Activated CD8-positive, alpha-beta memory T cell treated with anti-CD3 and anti-CD28 coated beads, Interleukin-2, amount 50 U/mL, for 4 hours (primary cell): ENCODE measurements at regions not wholly inside any gene's neighbourhood (a gene's known extent, or its start where the extent isn't known, plus 50 kb on each side); places are given as distances from the start of the nearest gene placed in this dataset.

Experiments used
- DNase-seq: peaks from one replicate; pipeline ENCODE4 v3.0.0-alpha.2; 2020

DNA sequence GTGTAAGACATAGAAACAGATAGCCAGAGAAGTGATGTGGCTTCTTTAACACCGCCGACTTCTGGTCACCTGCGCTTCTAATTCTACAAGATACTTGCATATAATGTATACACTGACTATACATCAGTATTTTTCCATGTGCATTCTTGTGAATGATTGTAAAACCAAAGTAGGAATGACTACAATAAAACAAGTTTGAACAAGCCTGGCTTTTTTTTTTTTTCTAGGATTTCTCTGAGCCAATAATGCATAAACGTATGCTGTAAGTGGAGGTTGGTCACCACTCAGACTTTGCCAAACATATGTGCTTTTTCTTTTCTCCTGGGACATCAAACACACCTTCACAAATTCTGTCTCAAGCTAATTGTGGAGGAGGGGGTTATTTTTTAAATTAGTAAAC, 237.8 kb upstream of the KIRREL3 start:
- no peak for DNase-seq

DNA sequence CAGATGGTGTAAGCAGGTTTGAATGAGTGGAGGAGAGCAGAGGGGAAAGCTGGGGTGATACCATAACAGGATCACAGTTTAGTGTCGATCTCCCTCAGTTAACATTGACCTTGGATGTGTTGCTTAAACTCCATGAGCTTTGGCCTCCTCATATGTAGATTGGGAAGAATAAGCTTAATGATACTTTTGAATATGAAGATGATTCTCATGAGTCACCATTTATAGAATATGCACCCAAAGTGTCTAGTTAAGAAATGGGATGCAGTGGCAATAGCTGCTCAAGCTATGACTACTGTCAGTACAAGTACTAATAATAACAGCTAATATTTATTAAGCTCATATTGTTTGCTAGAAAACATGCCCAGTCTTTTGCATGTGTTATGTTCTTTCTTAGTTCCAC, 236.2 kb upstream of the KIRREL3 start:
- no peak for DNase-seq

- DNase-seq, result no peak
Measured at GRCh38 chr11:127233998-127234397, 233.4 kb upstream of the KIRREL3 start.

DNA sequence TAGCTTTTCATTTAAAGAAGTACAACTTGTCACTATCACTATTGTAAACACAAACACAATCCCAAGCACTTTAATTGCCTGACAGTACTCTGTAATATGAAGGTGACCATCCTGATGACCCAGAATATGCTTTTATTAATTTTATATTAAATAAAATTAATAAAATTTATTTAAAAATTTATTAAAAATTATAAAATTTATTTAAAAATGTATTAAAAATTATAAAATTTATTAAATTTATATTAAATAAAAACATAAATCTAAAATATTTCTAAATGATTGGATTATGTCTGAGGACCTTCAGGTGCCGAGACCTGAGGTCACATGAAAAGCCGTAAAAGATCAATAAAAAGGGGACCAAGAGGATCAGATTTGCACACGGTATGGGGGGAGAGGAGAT, 229.8 kb upstream of the KIRREL3 start:
- no peak for DNase-seq

DNA sequence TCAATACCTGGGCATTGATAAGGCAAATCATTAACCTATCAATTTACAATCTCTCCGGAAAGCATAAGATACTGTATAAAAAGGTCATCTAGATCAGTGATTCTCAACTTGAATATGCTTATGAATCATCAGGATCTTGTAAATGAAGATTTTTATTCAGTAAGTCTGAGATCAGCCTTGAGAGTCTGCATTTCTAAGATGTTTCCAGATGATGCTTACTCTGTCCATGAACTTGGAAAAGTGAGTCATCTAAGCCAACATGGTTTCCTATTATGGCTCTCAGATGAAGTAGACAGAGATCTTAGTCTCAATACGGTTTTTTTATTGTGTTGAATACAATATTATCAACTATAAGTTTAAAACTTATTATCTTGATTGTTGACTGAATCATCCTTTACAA, 226.4 kb upstream of the KIRREL3 start:
- DNase-seq, result no peak

- DNase-seq, result no peak
Measured at GRCh38 chr11:127226380-127226779, 225.8 kb upstream of the KIRREL3 start.

DNA sequence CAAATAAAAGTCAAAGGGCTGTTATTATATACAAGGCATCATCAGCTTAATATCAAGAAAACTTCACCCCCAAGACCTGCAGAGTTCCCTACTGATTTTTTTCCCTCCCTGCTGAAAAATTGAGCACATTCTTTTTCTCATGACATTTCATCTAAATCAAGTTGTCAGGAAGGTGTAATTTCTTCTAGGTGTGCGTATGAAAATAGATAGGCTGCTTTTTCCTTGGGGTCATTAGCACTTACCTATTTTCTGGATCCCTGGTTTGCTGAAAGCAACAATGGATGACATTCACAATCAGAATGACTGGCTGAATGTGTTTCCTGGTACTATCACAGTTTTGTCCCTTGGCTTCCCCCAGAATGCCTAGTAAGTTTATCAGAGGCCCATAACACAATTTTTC, 225.0 kb upstream of the KIRREL3 start:
- no peak for DNase-seq

DNA sequence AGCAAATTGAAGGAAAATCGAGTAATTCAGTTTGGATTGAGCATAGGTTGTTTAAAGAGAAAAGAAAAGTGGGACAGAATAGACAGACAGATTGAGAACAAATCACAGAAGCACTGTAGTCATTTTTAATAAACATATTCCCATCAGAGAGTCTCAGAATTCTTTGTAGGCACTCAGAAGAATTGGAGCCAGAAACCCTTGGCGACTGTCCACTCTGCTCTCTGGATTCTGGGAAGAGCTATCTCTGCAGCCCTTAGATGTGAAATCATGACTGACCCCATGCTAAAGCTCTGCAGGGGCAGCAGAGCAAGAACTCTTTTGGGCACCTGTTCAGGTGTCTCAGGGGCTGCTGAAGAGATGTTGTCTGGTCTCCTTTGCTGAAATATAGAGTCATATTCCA, 223.7 kb upstream of the KIRREL3 start:
- DNase-seq, result no peak

DNA sequence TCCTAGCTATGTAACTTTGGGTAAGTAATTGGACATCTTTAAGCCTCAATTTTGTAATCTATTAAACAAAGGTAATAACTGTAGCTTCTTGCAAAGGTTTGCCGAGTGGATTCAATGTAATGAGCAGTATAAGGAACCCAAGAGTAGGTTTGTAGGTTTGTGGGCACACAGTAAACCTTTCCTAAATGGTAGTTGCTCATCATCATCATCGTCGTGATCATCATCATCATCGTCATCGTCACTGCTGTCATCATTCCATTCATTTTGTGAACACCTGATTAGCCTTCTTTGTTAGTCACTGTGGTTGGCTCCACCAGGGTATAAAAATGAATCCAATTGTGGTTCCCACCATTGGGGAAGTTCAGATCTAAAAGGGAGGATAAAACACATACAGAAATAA, 223.1 kb upstream of the KIRREL3 start:
- DNase-seq, result no peak

GRCh38 chr11:127223026-127223425, 222.5 kb upstream of the KIRREL3 start:
- no peak for DNase-seq

DNA sequence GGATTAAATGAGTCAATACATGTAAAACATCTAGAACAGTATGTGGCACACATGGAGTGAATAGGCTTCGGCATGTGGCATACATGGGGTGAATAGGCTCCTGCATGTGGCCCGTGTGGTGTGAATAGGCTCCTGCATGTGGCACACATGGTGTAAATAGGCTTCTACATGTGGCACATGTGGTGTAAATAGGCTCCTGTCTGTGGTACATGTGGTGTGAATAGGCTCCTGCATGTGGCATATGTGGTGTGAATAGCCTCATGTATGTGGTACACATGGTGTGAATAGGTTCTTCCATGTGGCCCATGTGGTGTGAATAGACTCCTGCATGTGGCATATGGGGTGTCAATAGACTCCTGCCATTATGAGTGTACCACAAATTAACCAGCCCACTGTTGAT, 219.1 kb upstream of the KIRREL3 start:
- no peak for DNase-seq

DNA sequence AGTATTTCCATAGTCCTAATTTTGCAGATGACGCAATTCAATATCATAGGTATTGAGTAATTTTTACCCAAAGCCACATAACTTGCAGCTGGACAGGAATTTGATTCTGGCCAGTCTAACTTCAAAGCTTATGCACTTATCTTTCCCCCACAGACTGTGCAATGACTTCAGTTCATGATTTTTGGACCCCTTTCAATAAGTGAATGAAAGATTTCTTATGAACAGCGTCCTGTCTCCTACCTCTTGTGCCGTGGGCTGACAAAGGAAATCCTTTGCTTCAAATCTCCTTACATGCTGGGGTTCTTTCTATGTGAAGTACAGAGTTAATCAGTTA, 217.7 kb upstream of the KIRREL3 start:
- DNase-seq, result no peak

GRCh38 chr11:127217452-127218274, 217.1 kb upstream of the KIRREL3 start:
- no peak for DNase-seq

GRCh38 chr11:127205688-127206217, 205.2 kb upstream of the KIRREL3 start:
- no peak for DNase-seq

- no peak for DNase-seq
Measured at GRCh38 chr11:127203490-127203889, 202.9 kb upstream of the KIRREL3 start.

- no peak for DNase-seq
Measured at GRCh38 chr11:127202105-127202504, 201.5 kb upstream of the KIRREL3 start.

DNA sequence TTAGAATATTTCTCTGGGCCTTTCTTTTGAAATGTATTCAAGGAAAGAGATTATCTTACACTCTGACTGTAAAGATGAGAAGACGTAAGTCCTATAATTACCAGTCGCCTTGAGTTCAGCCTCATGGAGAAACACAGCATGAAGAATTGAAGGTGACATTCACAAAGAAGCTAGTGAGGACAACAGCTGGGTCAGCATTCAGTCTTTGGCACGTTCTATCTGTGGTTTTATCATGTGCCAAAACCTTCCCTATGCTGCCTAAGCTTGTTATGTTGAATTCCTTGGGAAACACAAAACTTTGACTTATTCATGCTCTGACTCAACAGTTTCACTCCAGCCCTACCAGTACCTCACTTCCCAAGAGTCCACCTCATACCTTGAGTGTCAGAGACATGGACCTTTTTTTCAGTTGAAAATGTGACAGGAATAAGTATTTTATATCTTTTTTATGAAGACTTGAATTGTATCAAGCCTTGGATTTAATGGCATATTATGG, 198.8 kb upstream of the KIRREL3 start:
- no peak for DNase-seq

DNA sequence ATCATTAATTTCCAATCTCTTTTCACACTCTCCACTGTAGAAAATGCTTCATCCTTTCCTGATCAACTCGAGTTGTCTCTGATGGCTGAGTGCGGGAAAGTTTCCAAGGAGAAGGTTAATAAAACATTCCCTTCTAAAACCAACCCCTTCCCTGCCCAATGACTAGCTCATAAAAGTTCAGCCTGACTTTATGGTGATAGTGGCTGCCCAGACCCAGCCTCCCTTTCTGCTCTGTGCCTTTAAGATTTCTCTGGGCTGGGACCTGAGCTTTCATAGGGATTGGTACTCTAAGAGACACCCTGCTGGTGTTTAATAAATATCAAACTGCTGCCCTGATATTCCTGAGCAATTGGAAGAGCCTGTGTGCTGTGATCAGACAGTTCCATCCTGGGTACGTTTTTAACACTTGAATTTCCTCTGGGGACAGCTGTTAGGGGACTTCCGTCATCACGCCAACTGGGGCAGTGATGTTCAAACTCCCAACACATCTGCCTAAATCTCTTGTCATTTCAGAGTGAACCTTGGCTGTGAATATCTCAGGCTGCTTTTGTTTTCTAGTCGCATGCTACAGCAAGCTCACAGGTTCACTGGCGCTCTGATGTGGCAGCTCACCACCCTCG, 195.0 kb upstream of the KIRREL3 start:
- DNase-seq, result no peak

- no peak for DNase-seq
Measured at GRCh38 chr11:127194521-127194920, 194.0 kb upstream of the KIRREL3 start.

DNA sequence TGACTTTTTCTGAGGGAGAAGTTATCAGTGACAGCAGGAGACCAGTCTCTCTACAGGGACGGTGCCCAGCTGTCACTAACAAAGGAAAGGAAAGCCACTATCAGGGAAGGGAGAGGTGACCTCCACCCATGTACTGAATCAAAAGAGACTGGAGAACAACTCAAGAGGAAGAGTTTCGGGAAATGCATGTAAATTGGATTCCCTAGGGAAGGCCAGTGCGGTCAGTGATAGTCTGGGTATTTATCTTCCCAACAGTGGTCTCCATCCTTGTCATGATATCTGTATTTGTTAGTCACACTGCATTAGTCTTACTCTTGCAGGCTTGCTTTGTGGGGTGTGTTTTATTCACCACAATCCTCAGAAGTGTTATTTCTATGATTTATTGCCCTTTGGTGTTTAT, 193.4 kb upstream of the KIRREL3 start:
- DNase-seq, result no peak

- no peak for DNase-seq
Measured at GRCh38 chr11:127191689-127192088, 191.1 kb upstream of the KIRREL3 start.

DNA sequence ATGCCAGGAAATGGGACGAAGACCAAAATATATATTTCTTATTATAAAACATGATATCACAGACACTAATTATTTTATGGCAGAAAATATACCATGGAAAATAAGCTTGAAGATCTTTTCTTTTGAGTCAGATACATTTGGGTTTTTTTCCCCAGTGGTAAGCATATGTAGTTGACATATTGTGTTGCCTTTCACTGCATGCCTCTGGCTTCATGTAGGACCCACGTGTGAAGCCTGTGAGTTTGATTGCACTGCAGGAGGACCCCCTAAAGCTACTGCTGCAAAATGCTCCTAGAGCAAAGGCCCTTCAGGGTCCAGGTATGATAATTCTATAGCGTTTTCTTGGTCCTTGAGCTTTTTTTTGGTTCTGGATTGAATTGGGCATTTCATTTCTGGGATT, 190.7 kb upstream of the KIRREL3 start:
- no peak for DNase-seq

GRCh38 chr11:127182586-127183203, 182.1 kb upstream of the KIRREL3 start:
- DNase-seq, result no peak

- no peak for DNase-seq
Measured at GRCh38 chr11:127157225-127157624, 156.7 kb upstream of the KIRREL3 start.
